GM12878 (cell line): ENCODE measurements at regions not wholly inside any gene's neighbourhood (a gene's known extent, or its start where the extent isn't known, plus 50 kb on each side); places are given as distances from the start of the nearest gene placed in this dataset.

ENCODE experiments used
- CEBPB ChIP-seq, 2 experiments: fragments of 150-350 bp in 1 of 2; IDR thresholded peaks; 2 replicates each; pipeline ENCODE4 v1.6.1; 2012 to 2014; ENCODE audit warnings: low read depth in 2 of 2, low read length in 2 of 2, borderline replicate concordance in 1 of 2, inconsistent platforms in 1 of 2
- CTCF ChIP-seq, 3 experiments: IDR thresholded peaks in 2 of 3; conservative IDR thresholded peaks in 1 of 3; 2 replicates each; pipeline ENCODE4 v1.5.1; 2011; ENCODE audit warnings: low read depth in 3 of 3, low read length in 3 of 3, mild to moderate bottlenecking in 3 of 3, control low read depth in 2 of 3, moderate library complexity in 2 of 3, inconsistent platforms in 1 of 3, mixed read lengths in 1 of 3; ENCODE audit not compliant: control insufficient read depth in 2 of 3, insufficient read depth in 1 of 3; ENCODE audit errors: extremely low read depth in 1 of 3
- EZH2 ChIP-seq: IDR thresholded peaks from 2 replicates; pipeline ENCODE4 v1.6.1; 2012; ENCODE audit warnings: low read depth, mild to moderate bottlenecking, control low read depth, inconsistent platforms, low read length, borderline replicate concordance; ENCODE audit not compliant: control insufficient read depth
- MAX ChIP-seq: IDR thresholded peaks from 2 replicates; pipeline ENCODE4 v1.6.1; 2012; ENCODE audit warnings: low read depth, low read length, improper control_type of control experiment
- MYC ChIP-seq: IDR thresholded peaks from 2 replicates; pipeline ENCODE4 v1.6.1; 2011; ENCODE audit warnings: mild to moderate bottlenecking, low read length, moderate library complexity, inconsistent platforms; ENCODE audit not compliant: insufficient read depth, insufficient replicate concordance, insufficient read length, severe bottlenecking
- NFYA ChIP-seq: IDR thresholded peaks from 2 replicates; pipeline ENCODE4 v1.6.1; 2011; ENCODE audit warnings: low read depth, mild to moderate bottlenecking, low read length, improper control_type of control experiment, borderline replicate concordance
- NR2C2 ChIP-seq: IDR thresholded peaks from 2 replicates; pipeline ENCODE4 v1.6.1; 2011; ENCODE audit warnings: borderline replicate concordance, low read depth; ENCODE audit not compliant: control insufficient read depth, insufficient read length
- SIN3A ChIP-seq: IDR thresholded peaks from 2 replicates; pipeline ENCODE4 v1.6.1; 2012; ENCODE audit warnings: low read depth, low read length, improper control_type of control experiment
- ZNF274 ChIP-seq: IDR thresholded peaks from one replicate; pipeline ENCODE4 v1.8.0; 2011; ENCODE audit not compliant: insufficient read length, insufficient read depth
- TF ChIP-seq, protein P1 (sequence below): IDR thresholded peaks from 2 replicates; pipeline ENCODE4 v1.6.1; 2012; ENCODE audit warnings: mild to moderate bottlenecking, low read depth, low read length
- TF ChIP-seq, protein P2 (sequence below): IDR thresholded peaks from 2 replicates; pipeline ENCODE4 v1.6.1; 2011; ENCODE audit warnings: low read depth, low read length, improper control_type of control experiment, borderline replicate concordance
- TF ChIP-seq, protein P3 (sequence below): IDR thresholded peaks from 2 replicates; pipeline ENCODE4 v1.6.1; 2011; ENCODE audit warnings: low read depth, mild to moderate bottlenecking, low read length, moderate library complexity, borderline replicate concordance; ENCODE audit errors: extremely low read depth

DNA sequence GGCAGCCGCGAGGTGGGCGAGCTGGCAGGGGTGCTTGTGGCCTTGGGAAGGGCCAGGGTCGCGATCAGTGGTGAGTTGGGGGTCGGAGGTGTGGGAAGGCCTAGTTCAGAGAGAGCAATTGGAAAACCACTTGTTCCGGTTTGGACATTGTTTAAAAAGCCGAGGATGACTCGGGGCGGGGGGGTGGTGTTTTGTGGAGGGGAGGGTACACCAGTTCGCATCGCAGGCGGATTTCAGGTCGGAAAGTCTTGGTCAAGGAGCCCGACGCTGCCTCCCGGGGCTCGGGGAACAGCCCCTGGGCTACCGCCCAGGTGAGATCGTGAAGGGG lies 66.4 kb downstream of the KPNA2 start:
- TF ChIP-seq SIN3A (no peak), CTCF (IDR thresholded peaks at IDR 0.05 in 2 of 3, conservative IDR thresholded peaks at IDR 0.05 in 1 of 3; ENCODE audit: control insufficient read depth in 2 of 3, extremely low read depth in 1 of 3, insufficient read depth in 1 of 3, low read depth in 3 of 3, low read length in 3 of 3) (no peak), MAX (no peak), MYC (no peak), EZH2 (no peak), NR2C2 (no peak), NFYA (no peak), ZNF274 (no peak), CEBPB (IDR thresholded peaks at IDR 0.05; ENCODE audit: borderline replicate concordance in 1 of 2, low read depth in 2 of 2, low read length in 2 of 2) (no peak)
- TF ChIP-seq, protein P1, sequence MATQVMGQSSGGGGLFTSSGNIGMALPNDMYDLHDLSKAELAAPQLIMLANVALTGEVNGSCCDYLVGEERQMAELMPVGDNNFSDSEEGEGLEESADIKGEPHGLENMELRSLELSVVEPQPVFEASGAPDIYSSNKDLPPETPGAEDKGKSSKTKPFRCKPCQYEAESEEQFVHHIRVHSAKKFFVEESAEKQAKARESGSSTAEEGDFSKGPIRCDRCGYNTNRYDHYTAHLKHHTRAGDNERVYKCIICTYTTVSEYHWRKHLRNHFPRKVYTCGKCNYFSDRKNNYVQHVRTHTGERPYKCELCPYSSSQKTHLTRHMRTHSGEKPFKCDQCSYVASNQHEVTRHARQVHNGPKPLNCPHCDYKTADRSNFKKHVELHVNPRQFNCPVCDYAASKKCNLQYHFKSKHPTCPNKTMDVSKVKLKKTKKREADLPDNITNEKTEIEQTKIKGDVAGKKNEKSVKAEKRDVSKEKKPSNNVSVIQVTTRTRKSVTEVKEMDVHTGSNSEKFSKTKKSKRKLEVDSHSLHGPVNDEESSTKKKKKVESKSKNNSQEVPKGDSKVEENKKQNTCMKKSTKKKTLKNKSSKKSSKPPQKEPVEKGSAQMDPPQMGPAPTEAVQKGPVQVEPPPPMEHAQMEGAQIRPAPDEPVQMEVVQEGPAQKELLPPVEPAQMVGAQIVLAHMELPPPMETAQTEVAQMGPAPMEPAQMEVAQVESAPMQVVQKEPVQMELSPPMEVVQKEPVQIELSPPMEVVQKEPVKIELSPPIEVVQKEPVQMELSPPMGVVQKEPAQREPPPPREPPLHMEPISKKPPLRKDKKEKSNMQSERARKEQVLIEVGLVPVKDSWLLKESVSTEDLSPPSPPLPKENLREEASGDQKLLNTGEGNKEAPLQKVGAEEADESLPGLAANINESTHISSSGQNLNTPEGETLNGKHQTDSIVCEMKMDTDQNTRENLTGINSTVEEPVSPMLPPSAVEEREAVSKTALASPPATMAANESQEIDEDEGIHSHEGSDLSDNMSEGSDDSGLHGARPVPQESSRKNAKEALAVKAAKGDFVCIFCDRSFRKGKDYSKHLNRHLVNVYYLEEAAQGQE = no peak
- TF ChIP-seq, protein P2, sequence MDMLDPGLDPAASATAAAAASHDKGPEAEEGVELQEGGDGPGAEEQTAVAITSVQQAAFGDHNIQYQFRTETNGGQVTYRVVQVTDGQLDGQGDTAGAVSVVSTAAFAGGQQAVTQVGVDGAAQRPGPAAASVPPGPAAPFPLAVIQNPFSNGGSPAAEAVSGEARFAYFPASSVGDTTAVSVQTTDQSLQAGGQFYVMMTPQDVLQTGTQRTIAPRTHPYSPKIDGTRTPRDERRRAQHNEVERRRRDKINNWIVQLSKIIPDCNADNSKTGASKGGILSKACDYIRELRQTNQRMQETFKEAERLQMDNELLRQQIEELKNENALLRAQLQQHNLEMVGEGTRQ = no peak
- TF ChIP-seq, protein P3, sequence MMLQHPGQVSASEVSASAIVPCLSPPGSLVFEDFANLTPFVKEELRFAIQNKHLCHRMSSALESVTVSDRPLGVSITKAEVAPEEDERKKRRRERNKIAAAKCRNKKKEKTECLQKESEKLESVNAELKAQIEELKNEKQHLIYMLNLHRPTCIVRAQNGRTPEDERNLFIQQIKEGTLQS = no peak
